SK-N-SH (cell line): ENCODE measurements at regions not wholly inside any gene's neighbourhood (a gene's known extent, or its start where the extent isn't known, plus 50 kb on each side); places are given as distances from the start of the nearest gene placed in this dataset.

Source experiments
- CTCF ChIA-PET: fragments of 300-600, 350-600 bp; formaldehyde crosslinking; extraction: SDS; loops from one replicate; lab custom pipeline; 2021; lab: Yijun Ruan, JAX
- POLR2A ChIA-PET: fragments of 350-600 bp; sonication (Branson Sonifier 250); formaldehyde crosslinking; extraction: SDS; loops from one replicate; lab custom pipeline; 2020; ENCODE audit warnings: antibody characterized with exemption, inconsistent platforms; lab: Yijun Ruan, JAX
- DNase-seq: peaks from one replicate; pipeline ENCODE4 v3.0.0; 2012
- H2AFZ ChIP-seq: fragments of 200-600 bp; sonication (generic); 2 replicates; pipeline ENCODE4 v1.8.1; 2016; ENCODE audit warnings: antibody characterized with exemption, mild to moderate bottlenecking, low read depth
- H3F3A ChIP-seq: fragments of 200-600 bp; sonication (generic); replicated peaks from 2 replicates; pipeline ENCODE3; 2016; ENCODE audit warnings: antibody characterized with exemption, mild to moderate bottlenecking; ENCODE audit not compliant: insufficient read depth
- H3K27ac ChIP-seq, 2 experiments: fragments of 200-500 bp in 1 of 2; fragments of 200-600 bp in 1 of 2; sonication (Bioruptor generic) in 1 of 2; sonication (generic), shearing (Covaris generic) in 1 of 2; 2 replicates each; pipeline versions ENCODE4 v1.5.1 to v1.6.1; 2014 to 2016; ENCODE audit warnings: low read depth in 2 of 2, inconsistent platforms in 1 of 2, low read length in 1 of 2, mild to moderate bottlenecking in 1 of 2, mixed read lengths in 1 of 2
- H3K27me3 ChIP-seq: fragments of 200-600 bp; sonication (generic), shearing (Covaris generic); 2 replicates; pipeline ENCODE4 v1.6.1; 2016; ENCODE audit warnings: mixed run types; ENCODE audit not compliant: insufficient read depth
- H3K36me3 ChIP-seq, 2 experiments: fragments of 200-500 bp in 1 of 2; fragments of 200-600 bp in 1 of 2; sonication (Bioruptor generic) in 1 of 2; sonication (generic) in 1 of 2; replicated peaks in 1 of 2; 2 replicates each; pipeline versions ENCODE3 to v1.5.1; 2014 to 2016; ENCODE audit warnings: low read length in 1 of 2, mild to moderate bottlenecking in 1 of 2; ENCODE audit not compliant: insufficient read depth in 2 of 2, control insufficient read depth in 1 of 2
- H3K4me1 ChIP-seq, 2 experiments: fragments of 200-500 bp in 1 of 2; fragments of 200-600 bp in 1 of 2; sonication (Bioruptor generic) in 1 of 2; sonication (generic), shearing (Covaris generic) in 1 of 2; 2 replicates each; pipeline versions ENCODE4 v1.5.1 to v1.6.1; 2014 to 2016; ENCODE audit warnings: low read depth in 1 of 2, low read length in 1 of 2, mixed run types in 1 of 2; ENCODE audit not compliant: insufficient read depth in 2 of 2, control insufficient read depth in 1 of 2
- H3K4me2 ChIP-seq: fragments of 200-600 bp; sonication (generic), shearing (Covaris generic); 2 replicates; pipeline ENCODE4 v1.6.1; 2017; ENCODE audit warnings: mixed run types
- H3K4me3 ChIP-seq, 2 experiments: fragments of 200-500 bp in 1 of 2; fragments of 200-600 bp in 1 of 2; sonication (Bioruptor generic) in 1 of 2; sonication (generic), shearing (Covaris generic) in 1 of 2; 2 replicates each; pipeline versions ENCODE4 v1.5.1 to v1.8.1; 2014 to 2016; ENCODE audit warnings: low read depth in 2 of 2, inconsistent platforms in 1 of 2, low read length in 1 of 2, mild to moderate bottlenecking in 1 of 2, mixed read lengths in 1 of 2, moderate library complexity in 1 of 2
- H3K79me2 ChIP-seq: fragments of 200-600 bp; sonication (generic); 2 replicates; pipeline ENCODE4 v1.8.1; 2017; ENCODE audit warnings: mild to moderate bottlenecking; ENCODE audit not compliant: insufficient read depth
- H3K9ac ChIP-seq: fragments of 200-600 bp; sonication (generic); 2 replicates; pipeline ENCODE4 v1.6.1; 2017; ENCODE audit warnings: mixed run types
- H3K9me2 ChIP-seq: fragments of 200-600 bp; sonication (generic); 2 replicates; pipeline ENCODE4 v1.6.1; 2017; ENCODE audit warnings: mixed run types
- H3K9me3 ChIP-seq: fragments of 200-600 bp; sonication (generic); 2 replicates; pipeline ENCODE4 v1.6.1; 2017; ENCODE audit warnings: mixed run types, mild to moderate bottlenecking, moderate library complexity
- H4K20me1 ChIP-seq: fragments of 200-600 bp; sonication (generic); 2 replicates; pipeline ENCODE4 v1.6.1; 2017; ENCODE audit warnings: mild to moderate bottlenecking, mixed run types; ENCODE audit not compliant: insufficient read depth
- CHD2 ChIP-seq: fragments of 150-350 bp; IDR thresholded peaks from 2 replicates; pipeline ENCODE4 v1.6.1; 2018; ENCODE audit warnings: low read length; ENCODE audit not compliant: partially characterized antibody
- ELF1 ChIP-seq: IDR thresholded peaks from 2 replicates; pipeline ENCODE4 v1.4.0; 2012
- EP300 ChIP-seq, 2 experiments: IDR thresholded peaks; 2 replicates each; pipeline versions ENCODE4 v1.4.0 to v1.6.1; 2012; ENCODE audit warnings: borderline replicate concordance in 1 of 2, low read depth in 1 of 2, low read length in 1 of 2
- FOXJ3 ChIP-seq: sonication (generic); formaldehyde crosslinking; IDR thresholded peaks from 2 replicates; pipeline ENCODE4 v1.5.1; 2020; ENCODE audit warnings: mild to moderate bottlenecking, missing genetic modification reagents
- GABPA ChIP-seq: IDR thresholded peaks from 2 replicates; pipeline ENCODE4 v1.4.0; 2012; ENCODE audit warnings: low read depth, mild to moderate bottlenecking
- GATA2 ChIP-seq: sonication (generic); formaldehyde crosslinking; IDR thresholded peaks from 2 replicates; pipeline ENCODE4 v1.5.0; 2020; ENCODE audit warnings: mild to moderate bottlenecking, missing genetic modification reagents
- JUND ChIP-seq: IDR thresholded peaks from 2 replicates; pipeline ENCODE4 v1.4.0; 2012
- MAX ChIP-seq: IDR thresholded peaks from 2 replicates; pipeline ENCODE4 v1.4.0; 2012; ENCODE audit warnings: low read depth
- MXI1 ChIP-seq: IDR thresholded peaks from 2 replicates; pipeline ENCODE4 v1.6.1; 2012; ENCODE audit warnings: mild to moderate bottlenecking, low read depth, low read length, improper control_type of control experiment
- NRF1 ChIP-seq: IDR thresholded peaks from 2 replicates; pipeline ENCODE4 v1.6.1; 2012; ENCODE audit warnings: low read depth, mild to moderate bottlenecking, low read length
- RCOR1 ChIP-seq: fragments of 150-350 bp; IDR thresholded peaks from 2 replicates; pipeline ENCODE4 v1.6.1; 2017; ENCODE audit warnings: antibody characterized with exemption, low read length
- SMC3 ChIP-seq: IDR thresholded peaks from 2 replicates; pipeline ENCODE4 v1.6.1; 2012; ENCODE audit warnings: low read depth, low read length, improper control_type of control experiment
- TAF1 ChIP-seq: IDR thresholded peaks from 2 replicates; pipeline ENCODE4 v1.6.1; 2012; ENCODE audit warnings: low read depth, mild to moderate bottlenecking, low read length, moderate library complexity, borderline replicate concordance
- TCF12 ChIP-seq: IDR thresholded peaks from 2 replicates; pipeline ENCODE4 v1.4.0; 2012
- USF1 ChIP-seq: IDR thresholded peaks from 2 replicates; pipeline ENCODE4 v1.4.0; 2012; ENCODE audit warnings: low read depth, borderline replicate concordance
- YY1 ChIP-seq: IDR thresholded peaks from 2 replicates; pipeline ENCODE4 v1.4.0; 2012; ENCODE audit warnings: low read depth, mild to moderate bottlenecking
- WGBS: methylation state at CpG from one replicate; pipeline ENCODE4 v1.1.6; 2017; ENCODE audit warnings: low lambda C conversion rate; 5-methylcytosine and 5-hydroxymethylcytosine counted together
- TF ChIP-seq, protein P1 (sequence below): fragments of 200-600 bp; sonication (generic); IDR thresholded peaks from 2 replicates; pipeline ENCODE4 v1.6.1; 2017; ENCODE audit warnings: antibody characterized with exemption, mild to moderate bottlenecking, moderate library complexity

DNA sequence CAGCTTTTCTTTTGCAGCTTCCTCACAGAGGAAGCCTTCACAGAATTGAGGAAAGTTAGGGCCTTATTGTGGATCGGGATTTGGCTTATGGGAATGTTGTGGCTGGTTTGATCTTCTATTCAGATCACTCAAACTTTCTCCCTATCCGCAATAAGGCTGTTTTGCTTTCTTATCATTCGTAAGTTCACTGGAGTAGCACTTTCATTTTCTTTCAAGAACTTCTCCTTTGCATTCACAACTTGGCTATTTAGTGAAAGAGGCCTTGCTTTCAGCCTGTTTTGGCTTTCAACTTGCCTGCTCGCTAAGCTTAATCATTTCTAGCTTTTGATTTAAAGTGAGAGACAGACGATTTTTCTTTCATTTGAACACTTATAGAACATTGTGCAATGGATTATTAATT lies 181.9 kb upstream of the B3GALT2 start:
- Histone ChIP-seq H3K9ac (no peak overlapping the region; the same call in 1 of the 2 replicates), H3K27ac (no peak overlapping the region), H3K9me3 (no peaks in the 10 kb centered on the region), H4K20me1 (no peaks in the 10 kb centered on the region), H3K79me2 (no peaks in the 10 kb centered on the region), H3K4me1 (no peaks in the 10 kb centered on the region), H2AFZ (peak overlapping the region; percentile 84), H3K36me3 (no peaks in the 10 kb centered on the region), H3K4me2 (no peak overlapping the region), H3K4me3 (no peak overlapping the region), H3K27me3 (no peaks in the 10 kb centered on the region), H3K9me2 (no peaks in the 10 kb centered on the region), H3F3A (no peaks in the 10 kb centered on the region)
- ChIA-PET POLR2A (no interaction called here), CTCF (no interaction called here)
- no peak for DNase-seq
- WGBS: 49% methylated on average over 5 of the region's 5 CpGs
- no peak for TF ChIP-seq GABPA

GRCh38 chr1:193367863-193368262 lies 181.4 kb upstream of the B3GALT2 start:
- H3K9me3 ChIP-seq: no peaks in the 10 kb centered on the region
- no peaks in the 10 kb centered on the region for H4K20me1 ChIP-seq
- no peak for TF ChIP-seq FOXJ3 (CRISPR knock-in tag)
- TF ChIP-seq JUND: no peak
- no peak for TF ChIP-seq GATA2 (CRISPR knock-in tag)
- no peak for TF ChIP-seq GABPA
- H3K4me1 ChIP-seq: no peaks in the 10 kb centered on the region
- no peak for DNase-seq
- ChIA-PET CTCF (no interaction called here), POLR2A (no interaction called here)
- H3K4me3 ChIP-seq: no peak overlapping the region
- H3K9ac ChIP-seq: no peak overlapping the region; the same call in 1 of the 2 replicates
- no peaks in the 10 kb centered on the region for H3K79me2 ChIP-seq
- no peak overlapping the region for H3K4me2 ChIP-seq
- no peaks in the 10 kb centered on the region for H3F3A ChIP-seq
- H3K36me3 ChIP-seq: no peaks in the 10 kb centered on the region
- H3K9me2 ChIP-seq: no peaks in the 10 kb centered on the region
- no peaks in the 10 kb centered on the region for H3K27me3 ChIP-seq
- 41% methylated on average over 1 of the region's 1 CpG for WGBS
- no peak overlapping the region for H3K27ac ChIP-seq
- peak overlapping the region; percentile 84 for H2AFZ ChIP-seq

DNA sequence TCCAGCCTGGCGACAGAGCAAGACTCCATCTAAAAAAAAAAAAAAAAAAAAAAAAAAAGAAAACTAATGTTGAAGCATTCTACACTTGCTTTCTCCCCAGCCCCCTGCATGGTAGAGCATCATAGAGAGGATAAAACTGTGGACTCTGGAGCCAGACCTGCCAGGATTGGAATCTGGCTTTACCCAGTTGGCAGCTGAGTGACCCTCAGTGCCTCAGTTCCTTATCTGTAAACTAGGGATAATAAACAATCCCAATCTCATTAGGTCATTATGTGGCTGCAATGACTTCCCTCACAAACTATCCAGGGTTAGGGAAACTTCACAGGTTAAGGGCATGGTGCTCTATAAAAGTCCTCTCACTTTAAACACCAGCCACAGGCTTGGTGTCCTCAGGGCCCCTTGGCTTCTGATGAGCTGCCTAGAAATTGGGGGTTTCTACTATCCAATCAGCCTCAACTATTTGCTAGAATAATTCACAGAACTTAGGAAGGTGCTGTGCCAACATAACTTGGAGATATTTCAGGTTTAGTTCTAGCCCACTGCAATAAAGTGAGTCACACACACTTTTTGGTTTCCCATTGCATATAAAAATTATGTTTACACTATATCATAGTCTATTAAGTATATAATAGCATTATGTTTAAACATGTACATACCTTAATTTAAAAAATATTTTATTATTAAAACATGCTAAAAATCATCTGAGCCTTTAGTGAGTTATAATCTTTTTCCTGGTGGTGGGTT lies 180.5 kb upstream of the B3GALT2 start:
- 60% methylated on average over 1 of the region's 1 CpG for WGBS
- DNase-seq: no peak

More for the DNA sequence above, 180.5 kb upstream of the B3GALT2 start:
- TF ChIP-seq TAF1: no peak
- TF ChIP-seq NRF1: no peak
- no peak for TF ChIP-seq ELF1
- TF ChIP-seq EP300 (IDR thresholded peaks at IDR 0.05; ENCODE audit: borderline replicate concordance in 1 of 2, low read depth in 1 of 2, low read length in 1 of 2): no peak
- no peak for TF ChIP-seq YY1
- no peak for TF ChIP-seq TCF12
- TF ChIP-seq MAX: no peak
- no peak for TF ChIP-seq USF1
- no peak for TF ChIP-seq CHD2
- no peak for TF ChIP-seq SMC3
- TF ChIP-seq, protein P1, sequence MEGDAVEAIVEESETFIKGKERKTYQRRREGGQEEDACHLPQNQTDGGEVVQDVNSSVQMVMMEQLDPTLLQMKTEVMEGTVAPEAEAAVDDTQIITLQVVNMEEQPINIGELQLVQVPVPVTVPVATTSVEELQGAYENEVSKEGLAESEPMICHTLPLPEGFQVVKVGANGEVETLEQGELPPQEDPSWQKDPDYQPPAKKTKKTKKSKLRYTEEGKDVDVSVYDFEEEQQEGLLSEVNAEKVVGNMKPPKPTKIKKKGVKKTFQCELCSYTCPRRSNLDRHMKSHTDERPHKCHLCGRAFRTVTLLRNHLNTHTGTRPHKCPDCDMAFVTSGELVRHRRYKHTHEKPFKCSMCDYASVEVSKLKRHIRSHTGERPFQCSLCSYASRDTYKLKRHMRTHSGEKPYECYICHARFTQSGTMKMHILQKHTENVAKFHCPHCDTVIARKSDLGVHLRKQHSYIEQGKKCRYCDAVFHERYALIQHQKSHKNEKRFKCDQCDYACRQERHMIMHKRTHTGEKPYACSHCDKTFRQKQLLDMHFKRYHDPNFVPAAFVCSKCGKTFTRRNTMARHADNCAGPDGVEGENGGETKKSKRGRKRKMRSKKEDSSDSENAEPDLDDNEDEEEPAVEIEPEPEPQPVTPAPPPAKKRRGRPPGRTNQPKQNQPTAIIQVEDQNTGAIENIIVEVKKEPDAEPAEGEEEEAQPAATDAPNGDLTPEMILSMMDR: no peak
- TF ChIP-seq RCOR1: no peak
- TF ChIP-seq JUND: no peak
- no peak for TF ChIP-seq GATA2 (CRISPR knock-in tag)
- TF ChIP-seq MXI1: no peak
- no peaks in the 10 kb centered on the region for H3K9me2 ChIP-seq
- no peaks in the 10 kb centered on the region for H3K4me1 ChIP-seq
- no peaks in the 10 kb centered on the region for H3K79me2 ChIP-seq
- no peaks in the 10 kb centered on the region for H3K9me3 ChIP-seq
- H2AFZ ChIP-seq: no peak overlapping the region
- no peaks in the 10 kb centered on the region for H3F3A ChIP-seq
- POLR2A ChIA-PET: no interaction called here
- H3K27me3 ChIP-seq: no peaks in the 10 kb centered on the region
- H3K27ac ChIP-seq: no peak overlapping the region
- no peak overlapping the region for H3K4me2 ChIP-seq
- CTCF ChIA-PET: no interaction called here
- H4K20me1 ChIP-seq: no peaks in the 10 kb centered on the region
- no peak overlapping the region for H3K4me3 ChIP-seq
- H3K36me3 ChIP-seq: no peaks in the 10 kb centered on the region
- no peak overlapping the region for H3K9ac ChIP-seq
